Astrocyte of the spinal cord (primary cell): ENCODE measurements at regions not wholly inside any gene's neighbourhood (a gene's known extent, or its start where the extent isn't known, plus 50 kb on each side); places are given as distances from the start of the nearest gene placed in this dataset.

Experiments used
- DNase-seq: peaks from one replicate; pipeline ENCODE4 v3.0.0; 2011; ENCODE audit warnings: low read depth, low spot score
- H3K4me3 ChIP-seq: 2 replicates; pipeline ENCODE4 v1.5.1; 2011; ENCODE audit warnings: low read depth, mild to moderate bottlenecking, low read length, moderate library complexity
- in situ Hi-C: cut with HindIII; loops from 2 replicates; pipeline ENCODE4 v1.10.0; 2017; ENCODE audit warnings: low sequenced_read_pairs
- TF ChIP-seq, protein P1 (sequence below): IDR thresholded peaks from 2 replicates; pipeline ENCODE4 v1.5.1; 2012; ENCODE audit warnings: low read depth, mild to moderate bottlenecking, low read length, inconsistent platforms

DNA sequence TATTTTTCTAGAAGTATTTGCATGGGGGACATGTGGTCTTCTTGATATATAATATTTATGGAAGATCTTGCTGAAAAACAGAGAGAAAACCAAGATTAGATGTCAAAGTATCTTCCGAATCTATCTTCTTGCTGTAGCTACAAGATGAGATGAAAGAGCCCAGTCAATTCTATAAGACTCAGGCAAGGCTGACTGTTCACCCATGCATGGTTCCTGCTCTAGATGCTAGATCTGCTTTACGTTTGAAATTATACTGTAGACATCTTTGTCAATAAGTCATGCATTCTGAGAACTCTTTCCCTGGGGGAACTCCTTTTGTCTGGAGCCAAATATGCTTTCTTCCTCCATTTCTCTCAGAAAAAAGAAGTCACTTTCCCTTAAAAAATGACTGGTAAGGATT is 1292.0 kb downstream of the XPNPEP1 start:
- H3K4me3 ChIP-seq, result no peak overlapping the region
- in situ Hi-C loops, result no loop called here
- DNase-seq, result no peak
- TF ChIP-seq, protein P1, sequence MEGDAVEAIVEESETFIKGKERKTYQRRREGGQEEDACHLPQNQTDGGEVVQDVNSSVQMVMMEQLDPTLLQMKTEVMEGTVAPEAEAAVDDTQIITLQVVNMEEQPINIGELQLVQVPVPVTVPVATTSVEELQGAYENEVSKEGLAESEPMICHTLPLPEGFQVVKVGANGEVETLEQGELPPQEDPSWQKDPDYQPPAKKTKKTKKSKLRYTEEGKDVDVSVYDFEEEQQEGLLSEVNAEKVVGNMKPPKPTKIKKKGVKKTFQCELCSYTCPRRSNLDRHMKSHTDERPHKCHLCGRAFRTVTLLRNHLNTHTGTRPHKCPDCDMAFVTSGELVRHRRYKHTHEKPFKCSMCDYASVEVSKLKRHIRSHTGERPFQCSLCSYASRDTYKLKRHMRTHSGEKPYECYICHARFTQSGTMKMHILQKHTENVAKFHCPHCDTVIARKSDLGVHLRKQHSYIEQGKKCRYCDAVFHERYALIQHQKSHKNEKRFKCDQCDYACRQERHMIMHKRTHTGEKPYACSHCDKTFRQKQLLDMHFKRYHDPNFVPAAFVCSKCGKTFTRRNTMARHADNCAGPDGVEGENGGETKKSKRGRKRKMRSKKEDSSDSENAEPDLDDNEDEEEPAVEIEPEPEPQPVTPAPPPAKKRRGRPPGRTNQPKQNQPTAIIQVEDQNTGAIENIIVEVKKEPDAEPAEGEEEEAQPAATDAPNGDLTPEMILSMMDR, result no peak

DNA sequence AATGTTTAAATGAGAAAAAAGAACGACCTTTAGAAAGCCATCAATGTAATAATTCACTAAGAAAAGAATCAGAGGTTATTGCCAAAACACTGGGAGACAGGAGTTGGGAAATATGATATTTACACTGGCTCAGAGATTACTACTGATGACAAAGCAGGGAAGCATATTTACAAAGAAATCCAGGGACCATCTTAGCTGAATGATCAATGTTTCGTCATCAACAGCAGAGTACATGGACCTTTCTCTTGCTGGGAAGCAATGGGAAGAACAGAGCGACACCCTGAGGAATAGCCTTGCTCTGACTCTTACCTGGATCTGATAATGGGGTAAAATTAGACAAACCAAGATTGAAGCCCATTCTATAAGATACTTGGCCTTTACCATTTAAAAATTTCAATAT is 1293.5 kb downstream of the XPNPEP1 start:
- no peak overlapping the region for H3K4me3 ChIP-seq
- TF ChIP-seq, protein P1, result no peak
- no peak for DNase-seq
- in situ Hi-C loops, result no loop called here

DNA sequence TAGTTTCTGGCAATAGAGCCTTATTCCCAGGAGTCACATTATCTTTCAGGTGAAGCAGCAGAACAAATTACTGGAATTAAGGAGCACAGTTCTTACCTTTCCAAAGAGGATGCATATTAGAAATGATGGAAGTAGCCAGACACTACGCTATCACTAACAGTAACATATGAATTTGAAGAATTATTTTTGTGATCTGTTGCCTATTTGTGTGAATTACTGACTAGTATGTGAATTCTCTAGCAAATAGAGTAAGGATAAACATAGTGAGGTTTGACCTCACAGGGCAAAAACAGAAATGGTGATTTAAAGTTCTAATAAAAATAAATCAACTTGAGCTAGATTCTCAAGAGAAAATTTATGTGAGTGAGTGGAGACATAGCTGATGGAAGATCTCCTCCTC is 1299.3 kb downstream of the XPNPEP1 start:
- no peak for DNase-seq
- H3K4me3 ChIP-seq, result no peak overlapping the region
- TF ChIP-seq, protein P1, result no peak
- in situ Hi-C loops, result no loop called here

DNA sequence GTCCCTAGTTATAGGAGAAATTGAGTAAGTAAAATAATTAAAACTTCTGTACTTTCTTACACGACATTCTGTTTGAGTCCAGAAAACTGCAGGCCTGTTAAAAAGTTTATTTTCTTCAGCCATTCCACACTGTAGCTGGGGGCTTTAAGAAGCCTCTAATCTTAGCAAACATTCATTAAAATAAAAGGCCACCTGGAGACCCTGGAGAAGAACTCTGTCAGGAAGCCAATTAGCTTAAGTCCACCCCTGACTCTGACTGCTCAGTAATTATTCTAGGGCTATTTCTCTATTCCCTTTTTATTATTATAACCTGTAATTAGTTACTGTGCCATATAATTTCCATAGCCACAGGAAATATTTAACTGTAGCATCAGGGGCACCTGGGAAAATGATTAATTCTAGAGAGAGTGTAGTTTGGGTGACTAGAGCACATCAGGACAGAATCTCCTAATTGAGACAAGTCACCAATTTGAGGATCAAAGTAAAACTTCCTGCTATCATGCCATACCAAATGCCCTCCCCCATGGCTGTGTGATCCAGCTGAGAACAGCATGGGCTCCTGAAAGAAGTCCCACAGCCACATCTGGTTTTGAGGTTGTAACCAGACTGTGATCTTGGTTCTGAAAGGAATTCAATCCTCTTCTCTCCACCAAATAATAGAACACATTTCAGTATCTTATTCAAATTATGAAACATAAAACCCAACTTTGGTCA is 1302.3 kb downstream of the XPNPEP1 start:
- in situ Hi-C loops, result no loop called here
- TF ChIP-seq, protein P1, result no peak
- DNase-seq, result no peak
- H3K4me3 ChIP-seq, result no peak overlapping the region

DNA sequence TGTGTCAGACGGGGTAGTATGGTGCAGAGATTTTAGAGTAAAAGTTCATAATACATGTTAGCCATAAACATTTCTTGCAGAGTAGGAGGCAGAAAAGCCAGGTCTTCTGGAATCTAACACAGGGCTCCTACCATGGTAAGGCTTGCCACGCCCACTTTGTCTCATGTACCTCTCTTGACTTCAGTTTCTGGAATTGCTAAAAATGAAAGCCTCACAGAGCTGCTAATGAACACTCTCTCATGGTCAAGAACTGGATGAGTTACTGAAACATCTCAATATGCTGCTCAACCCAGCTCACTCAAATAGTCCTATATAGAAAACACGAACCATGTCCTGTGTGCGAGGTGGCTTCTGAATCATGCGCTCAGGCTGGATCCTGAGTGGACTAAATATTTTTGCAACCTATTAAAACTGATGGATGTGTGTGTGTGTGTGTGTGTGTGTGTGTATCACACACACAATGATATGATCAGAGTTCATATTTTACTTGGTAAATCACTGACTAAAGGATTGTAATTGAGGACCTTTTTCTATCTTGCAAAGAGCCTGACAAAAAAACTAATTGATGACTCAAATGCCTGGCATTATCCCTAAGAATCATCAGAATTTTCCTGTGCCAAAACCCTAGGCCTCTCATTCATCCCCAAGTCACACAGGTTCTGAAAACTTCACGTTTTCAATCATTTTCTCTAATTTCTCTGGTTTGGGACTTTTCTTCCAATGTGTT is 1306.6 kb downstream of the XPNPEP1 start:
- TF ChIP-seq, protein P1, result no peak
- in situ Hi-C loops, result no loop called here
- no peak for DNase-seq
- H3K4me3 ChIP-seq, result no peak overlapping the region

DNA sequence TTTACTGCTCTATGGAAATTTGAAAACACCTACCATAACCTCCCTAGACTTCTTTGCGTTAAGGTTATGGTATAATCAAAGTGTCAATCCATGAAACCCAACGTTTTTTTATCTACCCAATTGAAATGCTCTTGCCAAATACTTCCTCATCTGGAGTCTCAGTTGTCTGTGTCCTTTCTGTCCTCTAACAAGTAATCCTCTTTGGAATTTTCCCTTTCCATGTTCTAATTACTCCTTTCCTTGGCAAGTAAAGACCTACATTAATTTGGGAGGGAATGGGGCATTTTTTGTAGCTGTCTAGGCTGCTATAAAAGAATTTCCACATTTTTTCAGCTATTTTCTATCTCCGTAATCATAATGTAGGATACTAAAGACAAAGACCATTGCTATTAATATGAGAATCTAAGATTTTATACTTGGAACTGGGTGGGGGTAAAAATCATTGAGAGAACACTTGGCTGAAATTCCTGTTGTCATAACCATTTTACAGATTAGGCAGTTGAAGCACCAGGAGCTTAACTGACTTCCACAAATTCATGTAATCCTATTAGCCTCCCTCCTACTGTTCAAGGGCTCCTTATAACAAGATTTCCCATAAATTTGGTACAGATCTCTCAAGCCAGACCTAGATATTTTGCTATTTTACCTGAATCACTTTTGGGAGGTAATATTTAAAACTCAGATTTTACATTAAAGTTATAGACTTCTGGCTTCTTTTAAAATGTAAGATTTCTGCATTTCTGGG is 1307.6 kb downstream of the XPNPEP1 start:
- TF ChIP-seq, protein P1, result no peak
- DNase-seq, result no peak
- H3K4me3 ChIP-seq, result no peak overlapping the region
- in situ Hi-C loops, result no loop called here
